Mesenchymal stem cell (in vitro differentiated cells and primary cell): ENCODE measurements at regions not wholly inside any gene's neighbourhood (a gene's known extent, or its start where the extent isn't known, plus 50 kb on each side); places are given as distances from the start of the nearest gene placed in this dataset.

ENCODE experiments used
- DNase-seq: peaks from one replicate; pipeline ENCODE4 v3.0.0-alpha.2; 2013
- H2AFZ ChIP-seq: one replicate; pipeline ENCODE4 v1.6.1; 2013; ENCODE audit warnings: low read depth, mild to moderate bottlenecking, control low read depth, inconsistent platforms, low read length, moderate library complexity
- H2AK5ac ChIP-seq: 2 replicates; pipeline ENCODE4 v1.6.1; 2013; ENCODE audit warnings: low read length, moderate library complexity, mild to moderate bottlenecking, inconsistent platforms; ENCODE audit not compliant: severe bottlenecking
- H2BK120ac ChIP-seq: one replicate; pipeline ENCODE4 v1.6.1; 2013; ENCODE audit warnings: low read depth, mild to moderate bottlenecking, inconsistent platforms, low read length, moderate library complexity
- H2BK12ac ChIP-seq, 2 experiments: one replicate each; pipeline ENCODE4 v1.6.1; 2013; ENCODE audit warnings: inconsistent platforms in 2 of 2, low read length in 2 of 2, mild to moderate bottlenecking in 2 of 2, moderate library complexity in 2 of 2, control low read depth in 1 of 2
- H2BK15ac ChIP-seq: one replicate; pipeline ENCODE4 v1.6.1; 2013; ENCODE audit warnings: mild to moderate bottlenecking, low read depth, inconsistent platforms; ENCODE audit not compliant: poor library complexity, severe bottlenecking
- H2BK5ac ChIP-seq: 2 replicates; pipeline ENCODE4 v1.6.1; 2013; ENCODE audit warnings: low read depth, mild to moderate bottlenecking, low read length, control low read depth, inconsistent platforms; ENCODE audit not compliant: poor library complexity, severe bottlenecking
- H3K14ac ChIP-seq, 2 experiments: one replicate each; pipeline ENCODE4 v1.6.1; 2013; ENCODE audit warnings: inconsistent platforms in 2 of 2, low read length in 2 of 2, control low read depth in 1 of 2, mild to moderate bottlenecking in 1 of 2, moderate library complexity in 1 of 2
- H3K18ac ChIP-seq, 2 experiments: one replicate each; pipeline ENCODE4 v1.6.1; 2013; ENCODE audit warnings: inconsistent platforms in 2 of 2, low read length in 2 of 2, control low read depth in 1 of 2, low read depth in 1 of 2, mild to moderate bottlenecking in 1 of 2
- H3K23ac ChIP-seq, 2 experiments: one replicate each; pipeline ENCODE4 v1.6.1; 2013; ENCODE audit warnings: inconsistent platforms in 2 of 2, low read length in 2 of 2, mild to moderate bottlenecking in 2 of 2, moderate library complexity in 2 of 2, control low read depth in 1 of 2
- H3K27ac ChIP-seq: 2 replicates; pipeline ENCODE4 v1.5.1; 2013; ENCODE audit warnings: mild to moderate bottlenecking, moderate library complexity, low read length, control low read depth, inconsistent platforms; ENCODE audit not compliant: poor library complexity, severe bottlenecking
- H3K27me3 ChIP-seq, 2 experiments: 2 replicates each; pipeline versions ENCODE4 v1.6.1 to v1.7.0; 2013; ENCODE audit warnings: low read length in 2 of 2, mild to moderate bottlenecking in 2 of 2, moderate library complexity in 2 of 2, control low read depth in 1 of 2, inconsistent platforms in 1 of 2; ENCODE audit not compliant: control insufficient read depth in 1 of 2, insufficient read depth in 1 of 2
- H3K36me3 ChIP-seq, 2 experiments: 2 replicates each; pipeline versions ENCODE4 v1.6.1 to v1.7.0; 2013; ENCODE audit warnings: low read length in 2 of 2, control low read depth in 1 of 2, inconsistent platforms in 1 of 2, low read depth in 1 of 2, mild to moderate bottlenecking in 1 of 2; ENCODE audit not compliant: insufficient read depth in 2 of 2, control insufficient read depth in 1 of 2
- H3K4ac ChIP-seq, 2 experiments: one replicate each; pipeline ENCODE4 v1.6.1; 2013; ENCODE audit warnings: inconsistent platforms in 2 of 2, low read length in 2 of 2, mild to moderate bottlenecking in 2 of 2, moderate library complexity in 2 of 2, control low read depth in 1 of 2, low read depth in 1 of 2
- H3K4me1 ChIP-seq: 2 replicates; pipeline ENCODE4 v1.6.1; 2013; ENCODE audit warnings: low read depth, low read length, control low read depth; ENCODE audit not compliant: control insufficient read depth, insufficient read depth
- H3K4me2 ChIP-seq: 2 replicates; pipeline ENCODE4 v1.6.1; 2013; ENCODE audit warnings: low read length, mild to moderate bottlenecking, inconsistent platforms; ENCODE audit not compliant: poor library complexity, severe bottlenecking
- H3K4me3 ChIP-seq, 2 experiments: 2 replicates each; pipeline versions ENCODE4 v1.5.1 to v1.7.0; 2013; ENCODE audit warnings: low read length in 2 of 2, mild to moderate bottlenecking in 2 of 2, control low read depth in 1 of 2, low read depth in 1 of 2; ENCODE audit not compliant: insufficient read depth in 1 of 2
- H3K79me1 ChIP-seq: replicated peaks from 2 replicates; pipeline ENCODE4 v1.6.1; 2013; ENCODE audit warnings: mild to moderate bottlenecking, control low read depth, low read length, inconsistent platforms; ENCODE audit not compliant: poor library complexity, severe bottlenecking
- H3K9ac ChIP-seq: 2 replicates; pipeline ENCODE4 v1.7.0; 2013; ENCODE audit warnings: mild to moderate bottlenecking, low read length, moderate library complexity
- H3K9me3 ChIP-seq: 2 replicates; pipeline ENCODE4 v1.7.0; 2013; ENCODE audit warnings: mild to moderate bottlenecking, low read length; ENCODE audit not compliant: control insufficient read depth
- H4K8ac ChIP-seq: one replicate; pipeline ENCODE4 v1.6.1; 2013; ENCODE audit warnings: inconsistent platforms, mild to moderate bottlenecking, low read length, moderate library complexity
- H4K91ac ChIP-seq: one replicate; pipeline ENCODE4 v1.6.1; 2013; ENCODE audit warnings: mild to moderate bottlenecking, low read length, inconsistent platforms
- WGBS: methylation state at CpG from one replicate; pipeline ENCODE4 v1.1.7; 2013; ENCODE audit warnings: mixed read lengths; 5-methylcytosine and 5-hydroxymethylcytosine counted together

DNA sequence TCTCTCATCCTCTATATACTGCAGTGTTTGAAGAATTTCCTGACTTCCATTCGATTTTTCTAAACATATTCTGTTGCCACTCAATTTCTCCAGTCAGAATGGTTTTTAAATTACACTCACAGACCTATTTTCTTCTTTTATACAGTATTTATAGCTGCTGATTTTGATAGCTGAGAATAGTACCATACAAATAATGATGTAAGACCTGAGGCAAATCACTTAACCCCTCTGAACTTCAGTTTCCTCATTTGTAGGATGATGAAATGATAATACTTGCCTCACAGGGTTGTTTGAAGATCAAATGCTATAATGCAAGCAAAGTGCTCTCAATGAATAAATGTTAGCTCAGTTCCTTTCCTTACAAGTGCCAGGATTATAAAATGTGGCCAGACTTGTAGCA is 241.8 kb downstream of the CPS1 start:
- Histone ChIP-seq H3K23ac (no peak overlapping the region), H3K4me1 (no peaks in the 10 kb centered on the region), H3K27me3 (no peaks in the 10 kb centered on the region), H3K9ac (no peak overlapping the region), H4K91ac (no peak overlapping the region), H3K4me2 (no peak overlapping the region), H3K4me3 (no peak overlapping the region), H2AK5ac (no peak overlapping the region), H2BK12ac (no peak overlapping the region), H2BK15ac (no peak overlapping the region), H3K4ac (no peak overlapping the region), H4K8ac (no peak overlapping the region), H3K14ac (no peak overlapping the region), H2AFZ (no peak overlapping the region), H3K9me3 (no peaks in the 10 kb centered on the region), H3K79me1 (no peaks in the 10 kb centered on the region), H2BK5ac (no peak overlapping the region), H3K36me3 (no peaks in the 10 kb centered on the region), H3K27ac (no peak overlapping the region), H3K18ac (no peak overlapping the region), H2BK120ac (no peak overlapping the region)
- 0% methylated on average over 1 of the region's 1 CpG for WGBS
- DNase-seq: no peak

GRCh38 chr2:210814251-210815025 is 258.0 kb downstream of the CPS1 start:
- Histone ChIP-seq H2BK15ac (no peak overlapping the region), H2BK5ac (no peak overlapping the region), H3K18ac (no peak overlapping the region), H3K23ac (no peak overlapping the region), H4K8ac (no peak overlapping the region), H3K36me3 (no peaks in the 10 kb centered on the region), H2AFZ (no peak overlapping the region), H3K4ac (no peak overlapping the region), H3K79me1 (no peaks in the 10 kb centered on the region), H2BK12ac (no peak overlapping the region), H3K4me2 (no peak overlapping the region), H3K27ac (no peak overlapping the region), H4K91ac (no peak overlapping the region), H3K27me3 (no peaks in the 10 kb centered on the region), H3K9me3 (peaks cover 4% of the 10 kb centered on the region), H3K4me3 (no peak overlapping the region), H2BK120ac (no peak overlapping the region), H3K4me1 (no peaks in the 10 kb centered on the region), H3K14ac (no peak overlapping the region), H3K9ac (no peak overlapping the region), H2AK5ac (no peak overlapping the region)
- WGBS: no CpG with 5 or more reads among the region's 1 CpG
- no peak for DNase-seq

DNA sequence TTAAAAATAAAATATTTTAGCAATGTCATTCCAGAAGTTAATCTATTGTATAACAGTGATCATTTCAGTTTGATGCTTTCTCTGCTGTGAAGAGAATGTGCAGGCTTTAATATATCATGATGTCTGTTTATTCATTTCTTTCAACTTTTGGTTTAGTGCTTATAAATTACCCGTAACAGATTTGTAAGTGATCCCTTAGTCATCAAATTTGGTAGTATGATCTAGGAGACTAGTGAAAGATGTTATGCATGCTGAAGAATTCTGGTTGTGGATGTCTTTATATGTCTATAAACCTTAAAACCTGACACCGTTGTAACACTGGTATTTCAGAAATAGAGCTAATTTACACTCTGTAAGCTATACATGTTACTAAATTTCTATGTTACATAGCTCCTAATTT is 260.4 kb downstream of the CPS1 start:
- H2BK120ac ChIP-seq: no peak overlapping the region
- H3K4me2 ChIP-seq: no peak overlapping the region
- no peak overlapping the region for H2BK15ac ChIP-seq
- no peak overlapping the region for H2AFZ ChIP-seq
- H3K27me3 ChIP-seq: no peaks in the 10 kb centered on the region
- H3K18ac ChIP-seq: no peak overlapping the region
- H3K27ac ChIP-seq: no peak overlapping the region
- no peak overlapping the region for H4K8ac ChIP-seq
- H3K4me1 ChIP-seq: no peaks in the 10 kb centered on the region
- H4K91ac ChIP-seq: no peak overlapping the region
- no peak for DNase-seq
- H3K36me3 ChIP-seq: no peaks in the 10 kb centered on the region
- no peak overlapping the region for H3K9ac ChIP-seq
- peaks cover 6% of the 10 kb centered on the region for H3K9me3 ChIP-seq
- no peak overlapping the region for H2BK12ac ChIP-seq
- 100% methylated on average over 1 of the region's 2 CpGs for whole genome bisulfite sequencing
- no peaks in the 10 kb centered on the region for H3K79me1 ChIP-seq
- H3K23ac ChIP-seq: no peak overlapping the region
- no peak overlapping the region for H3K4me3 ChIP-seq
- H2AK5ac ChIP-seq: no peak overlapping the region
- H3K14ac ChIP-seq: no peak overlapping the region
- no peak overlapping the region for H3K4ac ChIP-seq
- H2BK5ac ChIP-seq: no peak overlapping the region

- Histone ChIP-seq H3K9ac (no peak overlapping the region), H2BK15ac (no peak overlapping the region), H4K91ac (no peak overlapping the region), H3K14ac (no peak overlapping the region), H2BK120ac (no peak overlapping the region), H3K18ac (no peak overlapping the region), H3K27ac (no peak overlapping the region), H3K27me3 (no peaks in the 10 kb centered on the region), H2AK5ac (no peak overlapping the region), H3K79me1 (no peaks in the 10 kb centered on the region), H3K36me3 (no peaks in the 10 kb centered on the region), H3K23ac (no peak overlapping the region), H3K4me1 (no peaks in the 10 kb centered on the region), H3K9me3 (peaks cover 6% of the 10 kb centered on the region), H3K4ac (no peak overlapping the region), H2BK12ac (no peak overlapping the region), H3K4me2 (no peak overlapping the region), H3K4me3 (no peak overlapping the region), H2BK5ac (no peak overlapping the region), H2AFZ (no peak overlapping the region), H4K8ac (no peak overlapping the region)
- WGBS: 78% methylated on average over 3 of the region's 3 CpGs
- no peak for DNase-seq
Observed at GRCh38 chr2:210818473-210818872, 262.1 kb downstream of the CPS1 start.
